Upper lobe of left lung (tissue), 4 donors: ENCODE measurements at regions not wholly inside any gene's neighbourhood (a gene's known extent, or its start where the extent isn't known, plus 50 kb on each side); places are given as distances from the start of the nearest gene placed in this dataset.
"Not testable (repeated sequence)": the region's sequence is repeated elsewhere in the genome, so short reads cannot be mapped to it uniquely, and the experiment has no call there.

Experiments
- CTCF ChIP-seq, 6 experiments: fragments of 450-650 bp in 4 of 6; fragments of 200-600 bp in 2 of 6; sonication (generic) in 2 of 6; IDR thresholded peaks; one replicate each; pipeline ENCODE4 v1.5.1; 2016 to 2019; ENCODE audit warnings: antibody characterized with exemption in 6 of 6
- EP300 ChIP-seq, 4 donors: sonication (generic); formaldehyde crosslinking; IDR thresholded peaks; one replicate each; pipeline ENCODE4 v1.5.1; 2017; ENCODE audit warnings: antibody characterized with exemption in 4 of 4, control low read depth in 2 of 4
- POLR2A ChIP-seq, 4 donors: fragments of 450-650 bp; IDR thresholded peaks; one replicate each; pipeline ENCODE4 v1.5.1; 2016 to 2017; ENCODE audit warnings: antibody characterized with exemption in 4 of 4, mild to moderate bottlenecking in 2 of 4

GRCh38 chr11:13218685-13219084, 58.9 kb upstream of the BMAL1 start:
- not testable (repeated sequence) for TF ChIP-seq CTCF, EP300, POLR2A (IDR thresholded peaks at IDR 0.05)
